Left ventricle myocardium superior (tissue), 1 donor: ENCODE measurements at regions not wholly inside any gene's neighbourhood (a gene's known extent, or its start where the extent isn't known, plus 50 kb on each side); places are given as distances from the start of the nearest gene placed in this dataset.
"Not testable (repeated sequence)": the region's sequence is repeated elsewhere in the genome, so short reads cannot be mapped to it uniquely, and the experiment has no call there.

Source experiments
- ATAC-seq: fragments of 200-7000 bp; cut with Tn5 transposase; one replicate; pipeline ENCODE4 v1.9.1; 2020; ENCODE audit warnings: mild to moderate bottlenecking, moderate library complexity
- DNase-seq: peaks from one replicate; pipeline ENCODE4 v3.0.0-alpha.2; 2020
- intact Hi-C: fragments of 100-400 bp; cut with micrococcal nuclease; formaldehyde crosslinking; loops from one replicate; pipeline ENCODE4 v1.11.0; 2022
- donor health status: DM: no; HTN: yes; CAD: no; lungs with severe emphysema.

DNA sequence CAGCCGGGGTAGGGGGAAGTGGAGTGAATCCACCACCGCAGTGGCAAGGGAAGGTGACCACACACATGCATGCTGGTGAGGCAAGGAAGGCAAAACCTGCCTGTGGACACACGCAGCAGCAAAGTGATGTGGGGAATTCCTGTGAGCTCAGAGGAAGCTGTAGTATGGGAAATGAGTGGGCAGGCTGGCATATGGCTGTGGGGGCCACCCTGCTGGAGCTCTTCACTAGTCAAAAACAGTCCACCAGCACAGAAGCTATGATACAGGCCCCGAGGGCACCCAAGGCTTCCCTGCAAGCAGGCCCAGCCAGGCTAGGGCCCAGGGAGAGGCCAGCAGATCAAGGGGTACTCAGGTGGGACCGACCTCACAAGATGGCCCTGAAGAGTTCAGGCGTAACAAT, 239.1 kb downstream of the CHM start:
- intact Hi-C loops: no loop called here
- ATAC-seq: no peak
- no peak for DNase-seq

DNA sequence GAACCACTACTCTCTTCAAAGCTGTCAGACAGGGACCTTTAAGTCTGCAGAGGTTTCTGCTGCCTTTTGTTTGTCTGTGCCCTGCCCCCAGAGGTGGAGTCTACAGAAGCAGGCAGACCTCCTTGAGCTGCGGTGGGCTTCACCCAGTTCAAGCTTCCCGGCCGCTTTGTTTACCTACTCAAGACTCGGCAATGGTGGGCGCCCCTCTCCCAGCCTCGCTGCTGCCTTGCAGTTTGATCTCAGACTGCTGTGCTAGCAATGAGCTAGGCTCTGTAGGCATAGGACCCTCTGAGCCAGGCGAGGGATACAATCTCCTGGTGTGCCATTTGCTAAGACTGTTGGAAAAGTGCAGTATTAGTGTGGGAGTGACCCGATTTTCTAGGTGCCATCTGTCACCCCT, 275.0 kb downstream of the CHM start:
- ATAC-seq, intact Hi-C loops, DNase-seq: not testable (repeated sequence)

DNA sequence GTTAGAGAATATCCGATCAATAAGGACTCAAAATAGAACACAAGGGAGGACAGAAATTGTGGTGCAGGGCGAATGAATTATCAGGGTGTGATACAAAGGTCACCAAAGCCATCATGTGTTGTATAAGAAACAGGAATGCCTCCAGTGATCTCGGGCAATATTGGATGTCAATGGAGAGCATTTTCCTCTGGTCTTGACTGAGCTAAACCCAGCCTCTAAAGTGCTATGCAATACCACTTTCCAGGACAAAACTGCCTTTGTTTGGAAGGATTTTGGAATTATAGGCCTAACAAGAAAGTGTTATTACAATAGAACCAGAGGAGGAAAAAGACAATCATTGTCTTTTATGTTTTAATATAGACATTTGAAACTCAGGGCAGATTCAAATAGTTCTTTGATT, 281.7 kb downstream of the CHM start:
- DNase-seq: no peak
- no peak for ATAC-seq
- intact Hi-C loops: no loop called here

DNA sequence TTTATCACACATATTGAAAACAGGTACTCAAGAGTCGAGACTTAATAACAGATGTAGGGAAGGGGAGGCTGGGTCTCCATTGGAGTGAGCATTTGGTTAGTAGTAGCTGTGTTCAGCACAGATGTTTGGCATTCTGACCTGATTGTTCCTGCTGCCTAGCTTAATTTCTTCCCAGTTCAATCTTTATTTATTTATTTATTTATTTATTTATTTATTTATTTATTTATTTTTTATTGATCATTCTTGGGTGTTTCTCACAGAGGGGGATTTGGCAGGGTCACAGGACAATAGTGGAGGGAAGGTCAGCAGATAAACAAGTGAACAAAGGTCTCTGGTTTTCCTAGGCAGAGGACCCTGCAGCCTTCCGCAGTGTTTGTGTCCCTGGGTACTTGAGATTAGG, 324.3 kb downstream of the CHM start:
- intact Hi-C loops, DNase-seq, ATAC-seq: not testable (repeated sequence)

DNA sequence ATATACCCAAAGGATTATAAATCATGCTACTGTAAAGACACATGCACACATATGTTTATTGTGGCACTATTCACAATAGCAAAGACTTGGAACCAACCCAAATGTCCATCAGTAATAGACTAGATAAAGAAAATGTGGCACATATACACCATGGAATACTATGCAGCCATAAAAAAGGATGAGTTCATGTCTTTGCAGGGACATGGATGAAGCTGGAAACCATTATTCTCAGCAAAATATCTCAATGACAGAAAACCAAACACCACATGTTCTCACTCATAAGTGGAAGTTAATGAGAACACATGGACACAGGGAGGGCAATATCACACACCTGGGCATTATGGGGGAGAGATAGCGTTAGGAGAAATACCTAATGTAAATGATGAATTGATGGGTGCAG, 323.8 kb upstream of the POF1B start:
- ATAC-seq, DNase-seq, intact Hi-C loops: not testable (repeated sequence)

DNA sequence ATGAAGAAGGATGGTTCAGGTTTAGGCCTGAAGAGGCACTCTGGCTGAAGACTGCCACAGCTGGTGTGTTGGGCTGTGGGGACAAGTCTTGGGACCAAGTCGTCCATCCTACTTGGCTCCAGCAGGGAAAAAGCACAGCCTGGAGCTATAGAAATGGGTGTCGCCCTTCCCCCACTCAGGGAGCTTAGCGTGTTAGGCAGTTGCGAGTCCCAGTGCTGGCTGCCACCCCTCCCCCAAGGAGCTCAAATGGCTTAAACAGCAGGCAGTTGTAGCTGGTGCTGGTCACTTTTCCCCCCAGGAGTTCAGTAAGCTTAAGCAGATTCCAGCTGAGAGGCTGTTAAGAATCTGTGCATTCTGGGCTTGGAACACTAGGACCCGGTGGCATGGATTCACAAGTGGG, 319.5 kb upstream of the POF1B start:
- intact Hi-C loops: no loop called here
- ATAC-seq: no peak

DNA sequence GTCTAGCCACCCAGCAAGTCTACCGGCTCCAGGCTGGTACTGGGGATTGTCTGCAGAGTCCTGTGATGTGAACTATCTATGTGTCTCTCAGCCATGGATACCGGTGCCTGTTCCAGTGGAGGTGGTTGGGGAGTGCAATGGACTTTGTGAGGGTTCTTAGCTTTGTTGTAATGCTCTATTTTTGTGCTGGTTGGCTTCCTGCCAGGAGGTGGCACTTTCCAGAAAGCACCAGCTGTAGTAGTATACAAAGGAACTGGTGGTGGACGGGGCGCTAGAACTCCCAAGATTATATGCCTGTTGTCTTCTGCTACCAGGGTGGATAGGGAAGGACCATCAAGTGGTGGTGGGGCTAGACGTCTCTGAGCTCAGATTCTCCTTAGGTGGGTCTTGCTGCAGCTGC, 306.4 kb upstream of the POF1B start:
- intact Hi-C loops: no loop called here
- no peak for DNase-seq
- ATAC-seq: no peak

More for the DNA sequence above, 319.5 kb upstream of the POF1B start:
- DNase-seq: no peak

DNA sequence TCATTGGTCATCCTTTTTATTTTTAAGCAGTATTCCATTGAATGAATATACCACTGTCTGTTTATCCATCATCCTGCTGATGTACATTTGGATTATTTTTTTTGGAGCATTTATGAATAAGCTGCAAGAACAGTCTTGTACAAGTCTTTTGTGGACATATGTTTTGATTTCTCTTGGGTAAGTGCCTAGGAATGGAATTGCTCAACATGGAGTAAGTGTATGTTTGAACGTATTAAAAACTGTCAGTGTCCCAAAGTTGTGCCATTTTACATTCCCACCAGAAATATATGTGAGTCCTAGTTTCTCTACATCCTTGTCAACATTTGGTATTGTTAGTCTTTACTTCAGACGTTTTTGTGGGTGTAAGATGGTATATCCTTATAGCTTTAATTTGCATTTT, 287.0 kb upstream of the POF1B start:
- intact Hi-C loops: no loop called here
- ATAC-seq: no peak
- no peak for DNase-seq

DNA sequence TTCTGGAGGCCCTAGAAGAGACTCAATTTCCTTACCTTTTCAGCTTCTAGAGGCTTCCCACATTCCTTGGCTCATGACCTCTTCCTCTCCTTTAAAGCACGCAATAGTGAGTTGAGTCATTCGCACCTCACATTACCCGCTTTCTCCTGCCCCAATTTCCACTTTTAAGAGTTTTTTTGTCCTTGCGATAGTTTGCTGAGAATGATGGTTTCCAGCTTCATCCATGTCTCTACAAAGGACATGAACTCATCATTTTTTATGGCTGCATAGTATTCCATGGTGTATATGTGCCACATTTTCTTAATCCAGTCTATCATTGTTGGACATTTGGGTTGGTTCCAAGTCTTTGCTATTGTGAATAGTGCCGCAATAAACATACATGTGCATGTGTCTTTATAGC, 284.5 kb upstream of the POF1B start:
- DNase-seq, intact Hi-C loops, ATAC-seq: not testable (repeated sequence)

DNA sequence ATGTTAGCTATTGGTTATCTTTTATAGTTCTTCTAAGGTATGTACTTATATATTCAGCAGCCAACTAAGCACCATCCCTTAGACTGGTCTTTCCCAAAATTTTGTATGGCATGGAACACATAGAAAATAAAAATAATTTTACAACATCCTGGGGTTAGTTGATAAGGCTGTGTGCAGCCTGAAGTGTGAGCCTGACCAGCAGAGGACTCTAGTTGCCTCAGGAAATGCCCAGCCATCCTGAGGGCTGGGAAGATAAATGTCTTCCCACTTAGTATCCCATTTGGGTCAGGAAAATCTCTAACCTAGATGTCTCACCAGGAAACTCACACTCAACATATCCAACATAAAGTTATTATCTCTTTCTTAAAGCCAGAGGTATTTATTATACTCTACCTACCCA, 251.4 kb upstream of the POF1B start:
- intact Hi-C loops: no loop called here
- ATAC-seq: no peak
- DNase-seq: no peak

DNA sequence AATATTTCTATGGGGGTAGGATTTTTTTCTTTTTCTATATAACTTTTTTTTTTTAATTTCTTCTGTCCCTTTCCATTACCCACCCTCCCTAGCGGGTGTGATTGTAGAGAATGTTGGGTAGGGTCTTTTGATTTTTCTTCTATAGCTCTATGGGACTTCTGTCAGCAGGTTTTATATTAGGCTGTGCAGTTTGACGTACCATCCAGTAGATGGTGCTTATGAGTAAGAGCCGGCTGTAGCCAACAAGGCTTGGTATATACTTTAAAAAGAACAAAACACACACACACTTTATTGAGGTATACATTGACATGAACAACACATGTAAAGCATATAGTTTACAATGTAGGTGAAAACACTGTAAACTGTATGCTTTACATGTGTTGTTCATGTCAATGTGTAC, 247.9 kb upstream of the POF1B start:
- ATAC-seq (no peak), DNase-seq (no peak)
- intact Hi-C loops: no loop called here

DNA sequence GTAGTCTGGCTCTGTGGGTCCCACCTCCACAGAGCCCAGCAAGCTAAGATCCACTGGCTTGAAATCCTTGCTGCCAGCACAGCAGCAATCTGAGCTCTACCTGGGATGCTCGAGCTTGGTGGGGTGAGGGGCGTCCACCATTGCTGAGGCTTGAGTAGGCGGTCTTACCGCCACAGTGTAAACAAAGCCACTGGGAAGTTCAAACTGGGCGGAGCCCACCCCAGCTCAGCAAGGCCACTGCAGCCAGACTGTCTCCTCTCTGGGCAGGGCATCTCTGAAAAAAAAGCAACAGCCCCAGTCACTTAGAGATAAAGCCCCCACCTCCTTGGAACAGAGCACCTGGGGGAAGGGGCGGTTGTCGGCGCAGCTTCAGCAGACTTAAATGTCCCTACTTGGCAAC, 243.2 kb upstream of the POF1B start:
- DNase-seq: no peak
- intact Hi-C loops: no loop called here
- no peak for ATAC-seq

DNA sequence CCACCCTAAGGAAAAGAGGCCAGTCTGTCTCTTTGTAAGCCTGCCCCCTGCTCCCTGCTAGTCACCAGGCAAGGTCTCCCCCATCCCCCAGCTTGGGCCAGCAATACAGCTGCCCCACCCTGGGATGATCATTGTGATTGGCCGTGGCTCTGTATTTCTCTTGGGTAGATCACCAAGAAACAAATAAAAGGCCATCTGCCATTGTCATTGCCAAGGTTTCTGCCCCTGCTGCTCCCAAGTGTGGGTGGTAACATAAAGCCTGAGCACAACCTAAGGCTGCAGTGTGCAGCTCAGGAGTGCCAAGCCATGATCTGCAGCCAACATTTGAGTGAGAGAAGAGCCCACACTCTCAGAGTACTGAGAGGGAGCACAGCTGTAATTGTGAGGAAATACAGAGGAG, 241.0 kb upstream of the POF1B start:
- intact Hi-C loops: no loop called here
- DNase-seq: no peak
- ATAC-seq: no peak

DNA sequence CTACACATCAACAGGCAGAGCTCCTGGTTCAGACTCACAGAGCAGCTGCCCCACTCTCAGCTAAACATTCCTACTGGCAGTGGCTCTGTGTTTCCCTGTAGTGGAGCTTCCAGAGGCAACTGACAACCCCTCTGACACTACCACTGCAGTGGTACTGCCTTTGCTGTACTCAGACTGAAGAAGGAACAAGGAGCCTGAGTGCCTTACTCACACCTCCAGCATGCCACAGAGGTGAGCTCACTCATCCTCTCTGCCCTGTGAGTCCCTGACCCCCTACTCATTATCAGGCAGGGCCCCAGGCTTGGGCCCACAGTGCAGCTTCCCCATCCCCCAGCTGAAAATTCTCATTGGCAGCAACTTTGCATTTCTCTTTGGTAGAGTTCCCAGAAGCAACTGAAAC, 240.5 kb upstream of the POF1B start:
- intact Hi-C loops: no loop called here

DNA sequence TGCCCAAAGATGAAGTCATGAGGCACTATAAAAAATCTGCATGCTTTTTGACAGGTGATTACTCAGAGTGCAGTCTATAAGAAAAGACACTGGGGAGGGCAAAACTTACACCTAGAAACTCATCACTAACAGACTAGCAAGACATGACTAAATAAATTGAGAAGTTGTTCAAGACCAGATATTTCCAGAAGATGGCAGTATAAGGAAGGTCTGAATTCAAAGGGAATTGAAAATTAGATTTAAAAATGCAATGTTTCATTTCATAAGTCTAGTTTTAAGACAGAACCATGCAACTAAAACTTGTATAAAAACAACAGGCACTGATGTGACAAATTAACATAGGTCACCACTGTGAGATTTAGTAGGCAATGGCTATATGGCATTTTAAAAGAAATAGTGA, 232.5 kb upstream of the POF1B start:
- intact Hi-C loops: no loop called here
- ATAC-seq (no peak), DNase-seq (no peak)

More for the DNA sequence above, 240.5 kb upstream of the POF1B start:
- ATAC-seq: no peak
- no peak for DNase-seq

DNA sequence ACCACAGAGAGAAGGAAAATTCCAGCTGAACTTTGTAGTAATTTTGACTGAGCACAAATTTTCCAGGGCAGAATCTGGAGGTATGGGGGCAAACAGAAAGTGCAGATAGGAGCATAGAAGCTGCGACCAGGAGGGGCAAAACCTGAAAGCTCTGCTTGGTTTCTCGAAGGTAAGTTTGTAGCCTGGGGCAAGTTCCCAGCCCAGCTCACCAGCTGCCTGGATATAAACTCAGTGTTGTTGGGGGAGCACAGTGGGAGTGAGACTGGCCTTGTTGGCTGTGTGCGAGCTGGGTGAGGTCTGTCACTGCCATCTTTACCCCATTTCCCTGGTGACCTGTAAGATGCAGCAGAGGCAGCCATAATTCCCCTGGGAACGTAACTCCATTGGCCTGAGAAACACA, 213.5 kb upstream of the POF1B start:
- no peak for ATAC-seq
- intact Hi-C loops: no loop called here

DNA sequence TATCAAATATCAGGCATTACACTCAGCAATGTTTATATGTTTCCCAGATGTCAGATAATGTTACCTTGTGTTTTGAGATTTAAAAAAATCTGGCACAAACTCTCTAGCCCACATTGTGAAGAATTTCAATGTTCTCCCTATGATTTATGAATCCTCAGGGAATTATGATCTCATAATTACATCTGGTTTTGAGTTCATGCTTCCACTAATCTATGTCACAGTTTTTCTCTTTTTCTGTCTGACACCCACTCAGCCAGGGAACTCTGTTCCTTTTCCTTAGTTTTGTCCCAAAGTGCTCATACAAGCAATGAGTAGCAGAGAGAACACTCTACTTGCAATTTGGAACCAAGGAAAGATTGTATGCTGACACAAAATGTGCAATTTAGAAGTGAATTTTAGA, 212.1 kb upstream of the POF1B start:
- no peak for ATAC-seq
- intact Hi-C loops: no loop called here

More for the DNA sequence above, 213.5 kb upstream of the POF1B start:
- DNase-seq: no peak

DNA sequence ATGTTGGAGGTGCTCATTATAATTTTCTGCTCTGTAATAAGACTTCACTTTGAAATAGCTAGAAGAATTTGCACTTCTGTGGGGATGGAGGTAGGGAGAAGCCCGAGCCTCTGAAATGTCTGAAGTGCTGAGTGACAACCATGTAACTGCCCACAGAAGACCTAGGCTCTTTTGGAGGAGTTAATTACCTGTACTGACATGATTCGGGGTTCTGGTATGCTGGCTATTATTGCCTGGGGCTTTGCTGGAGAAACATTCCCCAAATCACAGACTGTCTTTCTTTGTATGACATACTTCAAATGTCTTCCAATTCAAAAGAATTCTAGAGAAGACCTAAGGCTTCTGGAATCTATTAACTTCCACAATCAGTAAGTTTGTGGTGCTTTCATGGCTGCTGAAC, 211.2 kb upstream of the POF1B start:
- ATAC-seq: no peak
- intact Hi-C loops: no loop called here
- no peak for DNase-seq

More for the DNA sequence above, 212.1 kb upstream of the POF1B start:
- DNase-seq: no peak

DNA sequence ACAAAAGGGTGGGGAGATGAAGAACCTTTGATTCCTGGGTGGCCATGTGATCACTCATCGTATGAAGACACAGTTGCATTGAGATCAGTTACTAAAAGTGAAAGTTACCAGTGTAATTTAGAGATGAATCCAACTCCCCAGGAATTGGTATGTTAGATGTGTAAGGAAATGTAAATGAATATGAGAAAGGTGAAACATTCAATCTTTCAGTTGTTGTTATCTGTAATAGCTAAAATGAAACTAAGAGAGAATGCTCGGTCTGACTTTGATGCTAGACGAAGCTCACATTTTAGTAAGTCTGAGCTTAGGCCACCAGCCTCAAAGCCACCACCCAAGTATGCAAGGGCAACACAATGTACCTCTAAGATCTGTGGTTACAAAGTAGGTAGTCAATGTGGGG, 194.3 kb upstream of the POF1B start:
- intact Hi-C loops: no loop called here
- DNase-seq: no peak
- no peak for ATAC-seq

DNA sequence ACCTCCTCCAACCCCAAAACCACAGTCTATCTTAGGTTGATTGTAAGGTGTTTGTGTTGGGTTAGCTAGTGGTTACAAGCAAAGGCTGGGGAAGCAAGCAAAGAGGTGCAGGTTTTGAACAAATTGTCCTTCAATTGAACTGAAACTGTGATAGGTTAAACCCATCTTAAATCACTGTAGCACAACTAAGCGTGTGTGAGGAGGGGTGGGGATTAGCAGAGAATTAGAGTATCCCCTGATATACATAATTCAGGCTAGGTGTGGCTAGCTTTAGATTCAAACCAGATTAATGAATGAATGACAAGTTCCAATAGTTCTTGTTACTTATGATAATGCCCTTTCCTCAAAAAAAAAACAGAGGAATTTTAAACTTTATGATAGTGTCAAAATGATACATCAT, 191.0 kb upstream of the POF1B start:
- intact Hi-C loops: no loop called here
- ATAC-seq (no peak), DNase-seq (no peak)

DNA sequence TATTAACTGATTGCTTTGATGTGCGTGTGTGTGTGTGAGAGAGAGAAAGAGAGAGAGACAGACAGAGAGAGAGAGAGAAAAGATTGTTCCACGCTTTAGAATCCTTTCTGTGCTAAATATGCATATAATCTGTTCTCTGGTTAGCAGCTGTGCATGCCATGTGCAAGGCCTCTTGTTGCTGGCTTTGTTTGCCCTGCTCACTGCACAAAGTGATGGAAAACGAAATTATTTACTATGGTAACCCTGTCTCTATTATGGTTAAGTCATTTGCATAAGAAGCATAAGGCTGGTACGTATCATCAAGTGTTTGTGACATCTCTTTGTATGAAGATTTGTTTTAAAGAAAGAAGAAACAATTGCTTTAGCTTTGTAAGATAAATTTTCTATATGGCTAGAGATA, 190.2 kb upstream of the POF1B start:
- no peak for ATAC-seq
- intact Hi-C loops: no loop called here

DNA sequence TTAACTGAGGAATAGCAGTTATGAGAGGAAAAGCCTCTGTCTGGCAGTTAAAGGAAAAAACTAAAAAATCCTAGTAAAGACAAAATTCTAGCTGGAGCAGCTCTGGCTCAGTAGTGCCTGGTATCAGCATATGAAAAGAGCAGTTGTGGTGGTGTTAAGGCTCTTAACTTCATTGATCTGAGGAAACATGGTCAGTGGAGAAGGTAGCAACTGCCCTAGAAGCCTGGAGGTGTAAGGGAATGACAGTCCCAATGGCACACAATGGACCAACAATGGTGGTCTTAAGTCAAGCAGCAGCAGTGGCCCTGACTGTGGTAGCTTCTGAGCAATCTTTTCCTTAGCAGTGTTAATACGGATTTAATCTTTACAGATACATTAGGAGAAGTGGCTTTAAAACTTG, 189.6 kb upstream of the POF1B start:
- intact Hi-C loops: no loop called here
- DNase-seq (no peak), ATAC-seq (no peak)

More for the DNA sequence above, 190.2 kb upstream of the POF1B start:
- no peak for DNase-seq
